ENCODE measurements at regions not wholly inside any gene's neighbourhood (a gene's known extent, or its start where the extent isn't known, plus 50 kb on each side); places are given as distances from the start of the nearest gene placed in this dataset.

- TF ChIP-seq SUZ12 (IDR thresholded peaks at IDR 0.05; ENCODE audit: extremely low read depth, insufficient read depth, insufficient read length) (no peak), YY1 (IDR thresholded peaks at IDR 0.05; ENCODE audit: insufficient read depth, insufficient read length) (no peak), ZNF274 (IDR thresholded peaks at IDR 0.05; ENCODE audit: low read depth, low read length) (no peak)
- Histone ChIP-seq H3K4me1 (ENCODE audit: insufficient read depth, insufficient read length) (no peaks in the 10 kb centered on the region), H3K27me3 (ENCODE audit: insufficient read depth, insufficient read length) (no peaks in the 10 kb centered on the region), H3K9me3 (ENCODE audit: insufficient read depth, low read length) (peaks cover 7% of the 10 kb centered on the region; the same call in 1 of the 2 replicates), H3K36me3 (ENCODE audit: insufficient read depth, insufficient read length, low read length) (no peaks in the 10 kb centered on the region), H3K9ac (ENCODE audit: insufficient read length, low read depth) (no peak overlapping the region), H3K4me3 (ENCODE audit: insufficient read length, low read depth) (no peak overlapping the region)
- no peak for DNase-seq (ENCODE audit: low read depth, low spot score)
Observed at GRCh38 chr4:13268703-13269102, 215.4 kb downstream of the RAB28 start.

- Histone ChIP-seq H3K4me1 (ENCODE audit: insufficient read depth, insufficient read length) (no peaks in the 10 kb centered on the region), H3K4me3 (ENCODE audit: insufficient read length, low read depth) (no peak overlapping the region), H3K36me3 (ENCODE audit: insufficient read depth, insufficient read length, low read length) (no peaks in the 10 kb centered on the region), H3K27me3 (ENCODE audit: insufficient read depth, insufficient read length) (no peaks in the 10 kb centered on the region), H3K9me3 (ENCODE audit: insufficient read depth, low read length) (peaks cover 1% of the 10 kb centered on the region; the same call in 1 of the 2 replicates), H3K9ac (ENCODE audit: insufficient read length, low read depth) (no peak overlapping the region)
- DNase-seq (ENCODE audit: low read depth, low spot score) = no peak
- no peak for TF ChIP-seq ZNF274 (IDR thresholded peaks at IDR 0.05; ENCODE audit: low read depth, low read length)
- TF ChIP-seq YY1 (IDR thresholded peaks at IDR 0.05; ENCODE audit: insufficient read depth, insufficient read length) = no peak
- no peak for TF ChIP-seq SUZ12 (IDR thresholded peaks at IDR 0.05; ENCODE audit: extremely low read depth, insufficient read depth, insufficient read length)
Observed at GRCh38 chr4:13268165-13268564, 216.0 kb downstream of the RAB28 start.

- Histone ChIP-seq H3K4me1 (ENCODE audit: insufficient read depth, insufficient read length) (peaks cover under 1% of the 10 kb centered on the region), H3K4me3 (ENCODE audit: insufficient read length, low read depth) (no peak overlapping the region), H3K36me3 (ENCODE audit: insufficient read depth, insufficient read length, low read length) (no peaks in the 10 kb centered on the region), H3K9me3 (ENCODE audit: insufficient read depth, low read length) (no peaks in the 10 kb centered on the region), H3K27me3 (ENCODE audit: insufficient read depth, insufficient read length) (no peaks in the 10 kb centered on the region), H3K9ac (ENCODE audit: insufficient read length, low read depth) (no peak overlapping the region)
- no peak for DNase-seq (ENCODE audit: low read depth, low spot score)
- TF ChIP-seq YY1 (IDR thresholded peaks at IDR 0.05; ENCODE audit: insufficient read depth, insufficient read length) (no peak), SUZ12 (IDR thresholded peaks at IDR 0.05; ENCODE audit: extremely low read depth, insufficient read depth, insufficient read length) (no peak), ZNF274 (IDR thresholded peaks at IDR 0.05; ENCODE audit: low read depth, low read length) (no peak)
Observed at GRCh38 chr4:13267091-13267490, 217.0 kb downstream of the RAB28 start.

- Histone ChIP-seq H3K9me3 (ENCODE audit: insufficient read depth, low read length) (no peaks in the 10 kb centered on the region), H3K4me1 (ENCODE audit: insufficient read depth, insufficient read length) (peaks cover 2% of the 10 kb centered on the region)
- DNase-seq (ENCODE audit: low read depth, low spot score) = no peak
Observed at GRCh38 chr4:13266687-13267086, 217.5 kb downstream of the RAB28 start.

GRCh38 chr4:13263967-13264525 is 220.1 kb downstream of the RAB28 start:
- no peaks in the 10 kb centered on the region for H3K9me3 ChIP-seq (ENCODE audit: insufficient read depth, low read length)
- no peak overlapping the region for H3K4me3 ChIP-seq (ENCODE audit: insufficient read length, low read depth)
- TF ChIP-seq SUZ12 (IDR thresholded peaks at IDR 0.05; ENCODE audit: extremely low read depth, insufficient read depth, insufficient read length) = no peak
- no peak for TF ChIP-seq YY1 (IDR thresholded peaks at IDR 0.05; ENCODE audit: insufficient read depth, insufficient read length)
- TF ChIP-seq ZNF274 (IDR thresholded peaks at IDR 0.05; ENCODE audit: low read depth, low read length) = no peak
- no peak for DNase-seq (ENCODE audit: low read depth, low spot score)
- H3K4me1 ChIP-seq (ENCODE audit: insufficient read depth, insufficient read length) = peaks cover 2% of the 10 kb centered on the region
- no peaks in the 10 kb centered on the region for H3K36me3 ChIP-seq (ENCODE audit: insufficient read depth, insufficient read length, low read length)
- H3K9ac ChIP-seq (ENCODE audit: insufficient read length, low read depth) = no peak overlapping the region
- H3K27me3 ChIP-seq (ENCODE audit: insufficient read depth, insufficient read length) = no peaks in the 10 kb centered on the region

More at GRCh38 chr4:13266687-13267086, 217.5 kb downstream of the RAB28 start:
- Histone ChIP-seq H3K27me3 (ENCODE audit: insufficient read depth, insufficient read length) (no peaks in the 10 kb centered on the region), H3K4me3 (ENCODE audit: insufficient read length, low read depth) (no peak overlapping the region), H3K9ac (ENCODE audit: insufficient read length, low read depth) (no peak overlapping the region), H3K36me3 (ENCODE audit: insufficient read depth, insufficient read length, low read length) (no peaks in the 10 kb centered on the region)
- TF ChIP-seq YY1 (IDR thresholded peaks at IDR 0.05; ENCODE audit: insufficient read depth, insufficient read length) (no peak), ZNF274 (IDR thresholded peaks at IDR 0.05; ENCODE audit: low read depth, low read length) (no peak)

- TF ChIP-seq ZNF274 (IDR thresholded peaks at IDR 0.05; ENCODE audit: low read depth, low read length) = no peak
- TF ChIP-seq YY1 (IDR thresholded peaks at IDR 0.05; ENCODE audit: insufficient read depth, insufficient read length) = no peak
- TF ChIP-seq SUZ12 (IDR thresholded peaks at IDR 0.05; ENCODE audit: extremely low read depth, insufficient read depth, insufficient read length) = no peak
- H3K4me1 ChIP-seq (ENCODE audit: insufficient read depth, insufficient read length) = peaks cover 2% of the 10 kb centered on the region
- no peak overlapping the region for H3K4me3 ChIP-seq (ENCODE audit: insufficient read length, low read depth)
- no peak overlapping the region for H3K9ac ChIP-seq (ENCODE audit: insufficient read length, low read depth)
- no peaks in the 10 kb centered on the region for H3K9me3 ChIP-seq (ENCODE audit: insufficient read depth, low read length)
- H3K36me3 ChIP-seq (ENCODE audit: insufficient read depth, insufficient read length, low read length) = no peaks in the 10 kb centered on the region
- no peak for DNase-seq (ENCODE audit: low read depth, low spot score)
- no peaks in the 10 kb centered on the region for H3K27me3 ChIP-seq (ENCODE audit: insufficient read depth, insufficient read length)
Observed at GRCh38 chr4:13262816-13263215, 221.3 kb downstream of the RAB28 start.

- H3K4me1 ChIP-seq (ENCODE audit: insufficient read depth, insufficient read length) = peaks cover 2% of the 10 kb centered on the region
- no peak overlapping the region for H3K9ac ChIP-seq (ENCODE audit: insufficient read length, low read depth)
- H3K4me3 ChIP-seq (ENCODE audit: insufficient read length, low read depth) = no peak overlapping the region
- H3K9me3 ChIP-seq (ENCODE audit: insufficient read depth, low read length) = no peaks in the 10 kb centered on the region
- no peaks in the 10 kb centered on the region for H3K27me3 ChIP-seq (ENCODE audit: insufficient read depth, insufficient read length)
- TF ChIP-seq ZNF274 (IDR thresholded peaks at IDR 0.05; ENCODE audit: low read depth, low read length) = no peak
- TF ChIP-seq YY1 (IDR thresholded peaks at IDR 0.05; ENCODE audit: insufficient read depth, insufficient read length) = no peak
- no peak for TF ChIP-seq SUZ12 (IDR thresholded peaks at IDR 0.05; ENCODE audit: extremely low read depth, insufficient read depth, insufficient read length)
- H3K36me3 ChIP-seq (ENCODE audit: insufficient read depth, insufficient read length, low read length) = no peaks in the 10 kb centered on the region
- DNase-seq (ENCODE audit: low read depth, low spot score) = no peak
Observed at GRCh38 chr4:13261486-13262257, 222.5 kb downstream of the RAB28 start.

Data from NT2/D1 (cell line).